Fibroblast of skin of scalp (primary cell): ENCODE measurements at regions not wholly inside any gene's neighbourhood (a gene's known extent, or its start where the extent isn't known, plus 50 kb on each side); places are given as distances from the start of the nearest gene placed in this dataset.
A peak's percentile ranks its signal among the peaks of the same experiment; 100 is the strongest.

ENCODE experiments used
- DNase-seq: peaks from one replicate; pipeline ENCODE4 v3.0.0-alpha.2; 2013

DNA sequence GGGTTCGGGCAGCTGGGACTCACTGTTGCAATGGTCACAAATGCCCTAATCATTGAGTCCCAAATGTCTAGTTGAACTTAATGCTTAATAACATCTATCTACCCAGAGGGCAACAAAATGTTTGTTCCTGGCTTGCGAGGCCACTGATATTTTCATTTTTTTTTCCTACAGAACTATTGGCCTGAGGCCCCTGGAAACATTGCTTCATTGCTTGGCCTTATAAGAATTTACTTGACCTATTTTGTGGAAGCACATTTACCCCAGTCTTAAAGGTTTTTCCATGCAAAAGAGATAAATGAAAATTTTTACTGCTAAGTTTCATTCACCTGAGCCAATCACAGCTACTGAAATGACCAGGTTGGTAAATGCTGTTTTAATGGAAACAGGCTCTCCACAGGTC, 133.1 kb upstream of the RIPOR2 start:
- DNase-seq: no peak

DNA sequence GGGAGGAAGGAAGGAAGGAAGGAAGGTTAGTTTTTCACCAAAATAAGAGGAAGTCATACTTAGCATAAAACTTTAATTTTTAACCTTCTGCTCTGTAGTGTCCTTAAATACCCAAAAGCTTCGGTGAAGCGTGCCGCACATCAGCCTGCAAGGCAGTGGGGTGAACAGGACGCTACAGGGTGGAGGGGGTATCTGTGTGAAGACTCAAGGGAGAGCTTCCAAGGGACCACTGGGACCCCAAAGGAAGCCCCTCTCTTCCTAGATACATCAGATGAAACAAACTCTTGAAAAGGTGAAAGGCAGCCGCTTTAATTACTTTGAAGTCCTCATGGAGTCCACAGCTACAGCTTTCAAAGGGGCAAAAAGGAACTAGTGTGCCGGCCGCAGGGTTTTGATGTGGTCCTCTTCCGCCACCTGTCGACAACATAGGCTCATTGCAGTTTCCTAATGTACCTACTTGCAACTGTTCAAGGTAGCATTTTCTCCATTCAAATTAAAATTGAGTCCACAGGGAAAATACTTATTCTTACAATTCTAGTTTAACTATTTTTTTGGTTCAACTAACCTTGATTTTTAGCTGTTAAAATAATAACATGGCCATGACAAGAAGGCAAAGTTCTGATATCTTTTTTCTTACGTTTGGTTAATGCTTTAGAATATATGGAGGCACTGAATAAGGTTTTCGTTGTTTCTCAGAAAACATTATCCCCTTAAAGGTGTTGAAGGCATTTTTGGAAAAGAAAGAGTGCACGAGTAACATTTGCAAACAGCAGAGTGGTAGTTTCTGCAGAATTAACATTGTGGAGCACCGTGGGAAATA, 135.0 kb upstream of the RIPOR2 start:
- peak; percentile 83 for DNase-seq

DNA sequence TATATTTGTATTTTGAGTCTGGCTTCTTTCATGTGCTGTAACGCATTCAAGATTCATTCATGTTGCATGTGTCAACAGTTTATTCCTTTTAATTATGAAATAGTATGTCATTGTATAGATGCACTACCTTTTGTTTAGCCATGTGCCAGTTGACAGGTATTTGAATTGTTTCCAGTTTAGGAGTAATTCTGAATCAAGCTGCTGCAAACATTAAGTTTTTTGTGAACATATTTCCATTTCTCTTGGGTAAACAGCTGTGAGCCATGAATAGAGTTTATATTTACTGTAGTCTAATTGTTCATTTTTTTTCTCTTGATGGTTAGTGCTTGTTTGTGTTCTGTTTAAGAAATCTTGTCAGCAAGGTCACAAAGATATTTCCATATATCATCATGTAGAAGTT, 142.4 kb upstream of the RIPOR2 start:
- DNase-seq: no peak

DNA sequence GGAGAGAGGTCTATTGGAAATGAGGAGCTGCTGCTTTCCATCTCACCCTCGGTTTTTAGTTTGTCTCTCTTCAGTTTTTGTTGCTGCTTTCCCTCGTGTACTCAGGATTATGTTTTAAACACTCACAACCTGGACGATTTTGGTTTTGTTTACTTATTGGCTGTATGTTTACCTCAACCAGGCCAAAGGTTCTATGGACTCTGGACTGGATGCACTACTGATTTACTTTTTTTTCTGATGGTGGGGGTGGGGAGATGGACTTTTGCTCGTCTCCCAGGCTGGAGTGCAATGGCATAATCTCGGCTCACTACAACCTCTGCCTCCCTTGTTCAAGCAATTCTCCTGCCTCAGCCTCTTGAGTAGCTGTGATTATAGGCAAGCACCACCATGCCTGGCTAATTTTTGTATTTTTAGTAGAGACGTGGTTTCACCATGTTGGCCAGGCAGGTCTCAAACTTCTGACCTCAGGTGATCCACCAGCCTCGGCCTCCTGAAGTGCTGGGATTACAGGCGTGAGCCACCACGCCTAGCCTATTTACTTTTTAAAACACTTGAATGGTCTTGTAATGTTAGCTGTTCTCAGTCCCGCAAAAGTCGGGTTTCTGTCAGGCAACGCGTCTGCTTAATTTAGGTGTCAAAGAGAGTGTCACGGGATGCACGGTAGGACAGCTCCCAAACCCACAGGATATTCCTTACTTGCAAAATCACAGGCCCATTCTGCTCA, 148.2 kb upstream of the RIPOR2 start:
- no peak for DNase-seq

DNA sequence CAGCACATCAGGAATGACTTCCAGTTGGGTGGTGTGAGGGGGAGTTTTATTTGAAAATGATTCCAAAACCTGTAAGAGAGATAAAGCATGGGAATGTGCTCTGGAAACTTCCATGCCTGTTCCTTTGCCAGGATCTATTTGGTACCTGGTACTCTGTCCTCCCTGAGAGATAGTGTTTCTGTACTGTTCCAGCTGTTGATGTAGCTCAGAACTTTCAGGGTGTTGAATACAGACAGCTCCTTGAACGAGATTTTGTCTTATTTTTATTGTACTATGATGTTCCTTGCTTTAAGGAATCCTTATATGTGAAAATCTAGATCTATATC, 148.7 kb upstream of the RIPOR2 start:
- DNase-seq: no peak

DNA sequence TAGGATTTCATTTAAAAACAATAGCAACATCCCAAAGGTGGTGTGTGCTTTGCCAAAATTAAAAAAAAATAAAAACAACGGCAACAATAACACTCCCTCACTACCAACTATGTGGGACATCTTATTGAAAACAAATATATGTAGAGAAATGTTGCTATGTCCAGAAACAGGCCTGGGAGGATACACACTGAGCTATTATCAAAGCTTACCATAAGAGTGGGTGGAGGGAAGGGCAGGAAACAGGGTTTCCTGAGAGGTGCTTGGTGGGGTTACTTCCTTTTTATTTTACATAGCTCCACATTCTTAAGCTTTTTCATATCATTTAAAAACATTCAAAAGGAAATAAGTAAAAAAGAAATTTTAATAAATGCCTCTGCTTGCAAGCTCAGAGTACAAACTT, 150.0 kb upstream of the RIPOR2 start:
- DNase-seq: no peak

DNA sequence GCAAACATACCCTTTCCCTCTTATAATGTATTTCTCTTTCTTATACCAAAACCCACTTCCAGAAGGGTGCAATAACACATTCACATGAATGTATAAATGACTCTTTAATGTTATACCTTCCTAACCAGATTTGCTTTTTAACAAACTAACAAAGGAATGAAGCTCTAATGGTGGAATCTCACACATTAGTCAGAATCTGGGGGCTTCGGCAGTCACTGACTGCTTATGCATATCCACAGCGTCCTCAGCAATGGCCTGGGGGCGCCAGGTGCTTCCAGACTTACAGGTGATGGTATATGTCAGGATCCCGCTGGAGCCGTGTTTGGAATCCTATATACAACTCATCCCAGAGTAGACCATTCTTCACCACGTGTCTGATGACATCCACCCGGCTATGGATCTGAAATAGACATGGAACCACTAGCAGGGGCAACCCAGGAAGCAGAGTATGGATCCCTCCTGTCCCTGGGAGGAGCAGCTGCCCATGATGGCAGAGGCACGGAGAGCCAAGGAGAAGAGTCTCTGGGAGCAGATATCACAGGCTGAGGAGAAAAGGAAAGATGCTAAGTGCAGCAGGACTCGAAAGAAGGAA, 150.8 kb upstream of the RIPOR2 start:
- DNase-seq: no peak

DNA sequence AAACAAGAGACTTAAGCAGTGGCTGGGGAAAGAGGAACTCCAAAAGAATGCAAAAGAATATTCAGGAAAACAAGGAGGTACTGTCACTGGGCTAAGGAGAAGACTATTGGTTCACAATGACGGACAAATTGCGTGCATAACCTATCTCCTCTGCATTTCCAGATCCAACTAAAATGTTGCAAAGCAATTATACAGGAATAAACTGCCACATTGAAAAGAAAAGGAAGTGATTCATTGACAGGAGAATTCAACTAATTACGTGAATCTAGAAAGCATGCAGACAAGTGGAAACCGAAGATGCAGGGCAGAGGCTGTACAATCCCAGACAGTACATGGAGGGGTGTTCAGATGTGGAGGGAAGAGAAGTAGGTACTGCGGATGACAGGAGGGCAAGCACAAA, 152.8 kb upstream of the RIPOR2 start:
- DNase-seq: peak; percentile 11

DNA sequence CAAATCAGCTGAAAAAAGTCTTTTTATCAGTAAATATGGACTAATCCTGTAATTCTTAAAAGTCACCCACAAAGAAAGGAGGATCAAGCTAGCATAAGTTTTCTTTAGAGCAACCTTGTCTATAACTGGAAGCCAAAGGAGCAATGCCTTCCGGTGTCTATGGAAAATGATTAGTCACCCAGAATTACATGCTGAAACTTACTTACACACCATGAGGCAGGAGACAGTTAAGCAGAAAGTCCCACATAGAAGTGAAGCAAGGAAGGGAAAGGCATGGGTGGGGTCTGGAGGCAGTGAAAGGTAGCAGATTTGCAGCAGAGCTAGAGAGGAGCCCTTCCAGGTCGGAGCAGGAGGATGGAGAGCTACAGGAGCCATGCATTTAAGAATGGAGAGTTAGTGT, 153.7 kb upstream of the RIPOR2 start:
- DNase-seq: no peak

DNA sequence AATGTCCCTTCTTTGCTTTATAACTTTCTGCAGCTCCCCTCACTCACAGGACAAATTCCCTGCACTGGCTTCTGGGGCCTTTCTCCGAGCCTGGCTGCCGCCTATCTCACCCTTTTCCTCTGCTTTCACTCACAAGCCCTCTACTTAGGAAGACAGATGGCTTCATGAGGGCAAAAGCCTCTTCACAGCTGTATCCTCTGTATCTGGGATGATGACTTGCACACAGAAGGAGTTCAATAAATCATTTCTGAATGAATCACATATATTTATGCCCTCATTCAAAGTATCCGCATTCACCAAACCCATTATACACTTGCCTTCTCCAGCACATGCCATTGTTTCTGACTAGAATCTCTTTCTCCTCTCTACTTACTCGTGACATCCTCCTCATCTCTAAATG, 159.0 kb upstream of the RIPOR2 start:
- DNase-seq: no peak

DNA sequence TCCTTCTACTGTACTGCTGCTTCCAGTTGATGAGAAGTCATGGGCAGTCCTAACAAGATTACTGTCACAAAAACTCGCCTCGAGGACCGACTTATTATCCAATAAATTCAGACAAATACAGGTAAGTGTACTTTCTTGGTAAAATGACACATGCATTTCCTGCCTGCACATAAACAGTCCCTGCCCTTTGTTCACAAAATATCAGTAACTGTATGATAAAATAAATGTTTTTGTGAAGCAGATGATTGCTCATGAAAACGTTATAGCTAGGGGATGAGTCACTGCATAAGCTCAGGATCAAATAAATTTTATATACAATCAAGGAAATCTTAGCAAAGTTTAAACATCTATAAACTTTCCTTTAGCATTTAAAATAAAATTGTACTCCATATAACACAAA, 164.5 kb upstream of the RIPOR2 start:
- DNase-seq: no peak

DNA sequence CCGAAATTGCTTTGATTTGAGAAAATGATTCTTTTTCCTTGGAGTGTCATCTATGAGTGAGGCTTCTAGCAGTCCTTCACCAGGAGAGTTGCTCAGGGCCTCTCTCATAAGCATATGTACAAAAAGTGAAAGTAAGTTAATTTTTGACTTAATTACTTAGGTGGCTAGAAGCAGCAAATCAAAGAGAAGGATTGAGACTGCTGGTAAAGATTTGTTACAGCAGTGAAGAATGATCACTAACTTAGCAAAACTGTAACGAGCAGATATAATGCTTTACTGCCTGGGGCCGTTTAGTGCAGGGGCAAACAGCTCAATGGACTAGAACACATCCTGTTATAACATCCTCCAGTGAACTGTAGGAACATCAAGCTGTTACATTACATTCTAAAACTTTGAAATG, 167.8 kb upstream of the RIPOR2 start:
- DNase-seq: no peak

DNA sequence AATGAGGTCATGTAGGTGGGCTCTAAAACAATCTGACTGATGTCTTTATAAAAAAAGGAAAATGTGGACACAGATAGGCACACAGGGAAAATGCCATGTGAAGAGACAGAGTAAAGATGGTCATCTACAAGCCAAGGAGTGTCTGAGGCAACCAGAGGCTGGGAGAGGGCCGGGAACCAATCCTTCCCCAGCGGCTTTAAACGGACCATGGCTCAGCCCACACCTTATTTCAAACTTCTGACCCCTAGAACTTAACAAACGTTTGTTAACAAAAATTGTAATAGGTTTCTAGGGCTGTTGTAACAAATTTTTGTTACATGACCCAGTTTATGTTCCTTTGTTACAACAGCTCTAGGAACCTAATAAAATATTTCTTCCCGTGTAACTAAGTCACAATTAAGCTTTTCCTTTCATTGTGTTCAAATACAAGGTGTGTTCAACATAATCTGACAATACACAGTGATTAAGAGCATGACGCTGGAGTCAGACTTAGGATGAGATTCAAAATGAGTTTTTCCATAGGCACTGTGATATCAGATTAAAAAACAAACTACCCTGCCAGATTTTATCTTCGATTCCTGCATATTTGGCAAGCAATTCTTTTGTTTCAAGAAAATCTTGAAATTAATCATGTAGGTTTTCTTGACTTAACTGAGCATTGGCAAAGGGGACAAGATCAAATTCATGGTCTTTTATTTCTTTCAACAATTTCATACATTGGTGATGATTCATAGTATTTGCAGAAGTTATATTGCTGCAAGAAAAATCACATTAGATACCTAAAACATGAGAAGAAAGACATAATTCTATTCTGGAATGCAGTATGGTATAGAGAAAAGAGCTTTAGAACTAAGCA, 169.5 kb upstream of the RIPOR2 start:
- no peak for DNase-seq

DNA sequence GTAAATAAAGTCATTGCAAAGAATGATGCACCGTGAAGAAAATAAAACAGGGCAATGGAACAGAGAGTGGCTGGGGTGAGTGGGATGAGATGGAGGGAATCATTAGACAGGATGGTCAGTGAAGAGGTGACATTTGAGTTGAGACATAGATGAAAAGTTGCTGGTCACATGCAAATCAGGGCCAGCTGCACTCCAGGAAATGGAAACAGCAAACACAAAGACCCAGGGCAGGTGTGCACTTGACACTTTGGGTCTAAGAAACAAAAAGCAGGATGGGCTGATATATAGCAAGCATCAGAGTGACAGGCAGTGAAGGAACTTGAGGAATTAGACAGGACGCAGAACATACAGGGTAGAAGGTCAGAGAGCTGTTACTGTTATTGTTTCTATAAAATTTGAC, 171.5 kb upstream of the RIPOR2 start:
- DNase-seq: no peak

DNA sequence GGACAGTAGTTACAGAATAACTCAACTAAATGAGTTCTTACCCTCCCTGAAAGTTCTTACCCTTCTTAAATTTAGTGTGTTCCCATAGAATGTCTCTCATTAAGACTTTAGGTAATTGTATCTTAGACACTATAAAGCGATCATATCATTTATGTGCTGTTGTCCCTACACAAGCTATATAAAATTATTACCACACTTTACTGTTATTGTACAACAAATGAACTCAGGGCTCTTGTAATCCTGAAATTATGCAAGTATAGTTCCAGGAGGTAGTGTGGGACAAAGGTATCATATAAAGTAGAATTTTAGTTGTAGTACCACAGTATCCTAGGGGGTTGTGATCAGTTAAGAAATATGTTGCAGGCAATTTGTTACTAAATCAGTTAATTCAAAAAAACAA, 167.4 kb upstream of the CARMIL1 start:
- no peak for DNase-seq

DNA sequence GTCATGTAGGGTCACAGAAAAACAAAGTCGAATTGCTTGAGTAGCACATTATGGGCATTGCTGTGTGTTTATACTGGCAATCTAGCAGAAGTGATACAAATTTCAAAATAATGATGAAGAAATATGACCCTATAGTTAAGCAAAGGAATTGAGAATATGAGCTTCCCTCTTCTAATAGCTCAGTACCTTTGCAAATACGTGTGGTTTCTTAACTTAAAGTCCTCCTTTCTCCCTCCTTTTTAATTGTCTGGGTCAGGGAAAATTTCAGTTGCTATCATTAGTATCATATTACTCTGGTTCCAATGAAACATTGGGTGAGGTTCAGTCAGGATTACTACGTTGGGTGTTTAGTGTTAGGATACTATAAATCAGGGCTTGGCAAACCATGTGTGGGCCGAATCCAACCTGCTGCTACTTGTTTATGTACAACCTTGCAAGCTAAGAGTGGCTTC, 166.8 kb upstream of the CARMIL1 start:
- no peak for DNase-seq

DNA sequence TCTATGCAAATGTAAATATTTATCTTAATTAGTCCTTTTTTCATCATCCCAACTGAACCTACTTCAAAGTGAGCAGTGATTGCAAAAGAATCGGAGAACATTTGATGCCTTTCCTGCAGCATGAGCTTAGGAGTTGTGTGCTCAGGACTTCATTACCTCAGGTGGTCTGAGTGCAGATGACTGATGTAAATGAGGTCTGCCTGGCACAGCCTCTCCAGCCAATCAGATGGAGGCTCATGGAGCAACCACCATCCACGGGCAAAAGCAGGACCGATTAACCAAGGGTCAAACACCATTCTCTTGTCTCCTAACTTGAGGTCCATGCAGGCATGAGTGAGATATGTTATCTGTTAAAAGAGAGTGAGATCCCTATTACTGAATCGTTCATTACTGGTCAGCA, 165.7 kb upstream of the CARMIL1 start:
- DNase-seq: no peak

DNA sequence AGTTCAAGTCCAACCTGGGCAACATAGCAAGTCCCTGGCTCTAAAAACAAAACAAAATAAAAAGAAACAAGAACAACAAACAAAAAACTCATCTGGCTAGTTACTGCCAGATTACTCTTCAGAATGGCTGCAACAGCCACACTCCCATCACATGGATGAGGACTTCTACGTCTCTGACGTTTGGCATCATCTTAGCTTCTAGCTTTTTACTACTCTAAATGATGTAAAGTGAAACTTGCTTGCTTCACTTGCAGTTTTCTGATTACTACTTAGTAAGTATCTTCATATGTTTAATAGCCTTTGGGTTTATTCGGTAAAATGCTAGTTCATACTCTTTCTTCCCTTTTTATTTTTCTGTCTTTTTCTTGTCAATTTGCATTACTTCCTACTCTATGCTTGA, 161.1 kb upstream of the CARMIL1 start:
- no peak for DNase-seq

DNA sequence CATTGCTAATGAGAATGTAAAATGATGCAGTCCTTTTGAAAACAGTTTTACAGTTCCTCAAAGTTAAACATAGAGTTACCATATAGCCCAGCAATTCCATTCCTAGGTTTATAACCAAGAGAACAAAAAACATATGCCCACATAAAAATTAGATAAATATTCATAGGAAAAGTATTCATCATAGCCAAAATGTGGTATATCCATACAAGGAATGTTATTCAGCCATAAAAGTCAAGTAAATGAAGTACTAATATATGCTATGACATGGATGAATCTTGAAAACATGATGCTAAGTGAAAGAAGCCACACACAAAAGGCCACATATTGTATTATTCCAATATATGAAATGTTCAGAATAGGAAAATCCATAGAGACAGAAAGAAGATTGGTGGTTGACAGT, 158.0 kb upstream of the CARMIL1 start:
- DNase-seq: no peak

DNA sequence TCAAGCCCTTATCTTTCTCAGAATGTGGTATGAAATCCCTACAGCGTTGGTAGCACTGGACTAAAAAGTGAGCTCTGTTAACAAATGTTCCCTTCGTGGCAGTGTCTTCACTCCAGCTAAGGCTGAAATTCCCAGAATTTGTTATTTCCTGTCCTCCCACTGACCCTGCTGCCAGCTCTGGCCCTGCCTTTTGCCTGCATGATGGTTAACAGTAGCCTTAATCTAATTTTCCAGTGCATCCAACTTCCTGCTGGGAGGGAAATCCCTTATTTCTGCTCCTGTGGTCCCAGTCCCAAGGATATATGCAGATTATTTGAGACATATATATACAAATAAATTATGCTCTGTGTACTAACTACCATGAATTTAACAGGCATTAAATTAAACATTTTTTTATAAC, 157.2 kb upstream of the CARMIL1 start:
- DNase-seq: peak; percentile 39

DNA sequence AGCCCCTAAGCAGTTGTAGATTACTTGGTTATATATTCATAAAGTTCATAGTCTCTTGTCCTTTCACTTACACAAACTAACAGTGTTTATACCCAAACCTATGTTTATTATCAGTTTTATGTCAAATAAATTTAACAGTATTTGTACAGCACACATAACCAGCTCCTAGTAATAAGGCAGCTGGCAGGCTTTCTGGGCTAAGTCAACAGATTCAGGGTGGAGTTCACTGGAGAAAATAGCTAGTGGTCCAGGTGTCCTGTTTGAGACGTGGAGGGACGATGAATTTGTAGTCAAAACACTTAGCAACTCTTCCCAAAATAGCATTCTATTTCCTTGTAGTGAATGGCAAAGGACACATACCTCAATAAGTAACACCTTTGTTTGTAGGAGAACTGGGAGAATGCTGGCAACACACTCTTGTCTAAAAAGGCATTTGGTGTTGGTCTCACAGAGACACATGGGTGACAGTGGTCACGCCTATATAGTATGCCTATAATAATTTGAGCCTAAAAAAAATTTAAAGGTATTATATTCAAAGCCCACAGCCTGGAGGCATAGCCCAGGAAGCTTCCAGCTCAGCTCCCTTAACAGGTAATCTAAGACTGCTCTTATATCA, 156.4 kb upstream of the CARMIL1 start:
- DNase-seq: no peak

DNA sequence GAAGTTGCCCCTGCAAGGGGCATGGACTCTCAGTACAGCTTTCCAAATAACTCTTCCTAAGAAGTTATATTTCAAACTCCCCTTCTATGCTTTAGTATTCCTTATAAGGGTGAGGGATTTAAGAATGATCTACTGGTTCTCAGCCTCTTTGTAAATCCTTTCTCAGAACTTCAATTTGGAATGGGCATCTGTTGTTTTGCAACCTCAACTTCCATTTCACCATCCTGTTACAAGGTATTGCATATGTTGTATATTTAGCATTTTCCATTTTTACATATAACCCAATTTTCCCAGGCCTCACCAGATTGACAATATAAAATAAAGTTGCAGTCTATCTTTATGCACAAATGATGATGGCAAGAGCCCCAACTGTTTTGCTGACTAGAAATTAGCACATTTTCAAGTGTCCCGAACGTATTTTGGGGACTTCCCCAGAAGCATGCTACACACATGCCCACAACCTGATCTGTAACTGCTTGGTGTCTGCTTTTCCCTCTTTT, 154.9 kb upstream of the CARMIL1 start:
- no peak for DNase-seq
